HL-60 (cell line): ENCODE measurements at regions not wholly inside any gene's neighbourhood (a gene's known extent, or its start where the extent isn't known, plus 50 kb on each side); places are given as distances from the start of the nearest gene placed in this dataset.

ENCODE experiments used
- DNase-seq, 2 experiments: peaks; one replicate each; pipeline ENCODE4 v3.0.0-alpha.2; 2010 to 2020; ENCODE audit warnings: low read depth in 1 of 2, low spot score in 1 of 2
- H3K27ac ChIP-seq: fragments of 250-450 bp; sonication (Bioruptor Pico); replicated peaks from 2 replicates; pipeline ENCODE4 v1.5.1; 2020; ENCODE audit warnings: mild to moderate bottlenecking, moderate library complexity
- H3K27me3 ChIP-seq: fragments of 250-450 bp; sonication (Bioruptor Pico); 2 replicates; pipeline ENCODE4 v1.5.1; 2021; ENCODE audit warnings: mild to moderate bottlenecking, moderate library complexity; ENCODE audit not compliant: insufficient read depth, poor library complexity, severe bottlenecking
- H3K4me3 ChIP-seq: replicated peaks from 2 replicates; pipeline ENCODE4 v1.5.1; 2011; ENCODE audit warnings: mild to moderate bottlenecking, control low read depth, low read length; ENCODE audit not compliant: insufficient read depth
- CTCF ChIP-seq: IDR thresholded peaks from one replicate; pipeline ENCODE4 v1.5.1; 2011; ENCODE audit warnings: low read length, control low read depth, inconsistent platforms; ENCODE audit not compliant: insufficient read depth
- GABPA ChIP-seq: IDR thresholded peaks from 2 replicates; pipeline ENCODE4 v1.6.1; 2012; ENCODE audit warnings: low read depth
- POLR2AphosphoS5 ChIP-seq: IDR thresholded peaks from 2 replicates; pipeline ENCODE4 v1.6.1; 2012; ENCODE audit warnings: low read depth
- REST ChIP-seq: IDR thresholded peaks from 2 replicates; pipeline ENCODE4 v1.6.1; 2012; ENCODE audit warnings: low read depth; ENCODE audit not compliant: insufficient replicate concordance
- SPI1 ChIP-seq: IDR thresholded peaks from 2 replicates; pipeline ENCODE4 v1.6.1; 2012; ENCODE audit warnings: low read depth, mild to moderate bottlenecking, borderline replicate concordance

- TF ChIP-seq CTCF (no peak), REST (no peak), SPI1 (no peak), POLR2AphosphoS5 (no peak)
- DNase-seq = no peak
- Histone ChIP-seq H3K27me3 (no peaks in the 10 kb centered on the region), H3K27ac (no peak overlapping the region), H3K4me3 (no peak overlapping the region)
Observed at GRCh38 chr1:175845985-175846384, 102.6 kb upstream of the TNR start.

GRCh38 chr1:175845338-175845737, 101.9 kb upstream of the TNR start:
- H3K27me3 ChIP-seq = no peaks in the 10 kb centered on the region
- no peak for TF ChIP-seq POLR2AphosphoS5
- TF ChIP-seq GABPA = no peak
- TF ChIP-seq SPI1 = no peak
- TF ChIP-seq REST = no peak
- TF ChIP-seq CTCF = no peak
- no peak for DNase-seq

GRCh38 chr1:175844877-175845276, 101.5 kb upstream of the TNR start:
- no peak overlapping the region for H3K4me3 ChIP-seq
- no peak for DNase-seq
- no peak overlapping the region for H3K27ac ChIP-seq
- no peak for TF ChIP-seq SPI1
- no peak for TF ChIP-seq GABPA
- no peak for TF ChIP-seq POLR2AphosphoS5
- H3K27me3 ChIP-seq = no peaks in the 10 kb centered on the region

More at GRCh38 chr1:175845338-175845737, 101.9 kb upstream of the TNR start:
- H3K27ac ChIP-seq = no peak overlapping the region
- H3K4me3 ChIP-seq = no peak overlapping the region

- Histone ChIP-seq H3K27ac (no peak overlapping the region), H3K4me3 (no peak overlapping the region), H3K27me3 (no peaks in the 10 kb centered on the region)
- TF ChIP-seq GABPA (no peak), CTCF (no peak), SPI1 (peak; percentile 51; the same call in 1 of the 2 replicates), REST (no peak), POLR2AphosphoS5 (no peak)
- DNase-seq = no peak
Observed at GRCh38 chr1:175842550-175842949, 99.2 kb upstream of the TNR start.
